ENCODE measurements at regions not wholly inside any gene's neighbourhood (a gene's known extent, or its start where the extent isn't known, plus 50 kb on each side); places are given as distances from the start of the nearest gene placed in this dataset.

DNA sequence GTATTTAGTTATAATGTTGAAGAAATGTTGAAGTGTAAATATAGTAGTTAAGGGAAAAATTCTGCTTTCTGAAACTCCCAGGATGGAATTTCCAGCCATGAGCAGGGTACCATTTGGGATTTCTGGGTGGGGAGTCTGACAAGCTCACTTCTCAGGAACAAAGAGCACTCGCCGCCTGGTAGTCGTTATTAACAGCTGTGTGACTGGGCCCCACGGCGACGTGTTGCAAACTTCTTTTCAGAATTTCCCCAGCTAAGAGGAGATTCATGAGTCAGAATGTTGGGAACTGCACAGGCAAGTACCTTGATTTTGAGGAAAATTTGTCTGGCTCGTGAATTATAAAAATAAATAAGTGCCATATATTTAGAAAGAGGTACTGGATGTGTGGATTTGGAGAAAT is 103.7 kb downstream of the LACC1 start:
- TF ChIP-seq, protein P1, sequence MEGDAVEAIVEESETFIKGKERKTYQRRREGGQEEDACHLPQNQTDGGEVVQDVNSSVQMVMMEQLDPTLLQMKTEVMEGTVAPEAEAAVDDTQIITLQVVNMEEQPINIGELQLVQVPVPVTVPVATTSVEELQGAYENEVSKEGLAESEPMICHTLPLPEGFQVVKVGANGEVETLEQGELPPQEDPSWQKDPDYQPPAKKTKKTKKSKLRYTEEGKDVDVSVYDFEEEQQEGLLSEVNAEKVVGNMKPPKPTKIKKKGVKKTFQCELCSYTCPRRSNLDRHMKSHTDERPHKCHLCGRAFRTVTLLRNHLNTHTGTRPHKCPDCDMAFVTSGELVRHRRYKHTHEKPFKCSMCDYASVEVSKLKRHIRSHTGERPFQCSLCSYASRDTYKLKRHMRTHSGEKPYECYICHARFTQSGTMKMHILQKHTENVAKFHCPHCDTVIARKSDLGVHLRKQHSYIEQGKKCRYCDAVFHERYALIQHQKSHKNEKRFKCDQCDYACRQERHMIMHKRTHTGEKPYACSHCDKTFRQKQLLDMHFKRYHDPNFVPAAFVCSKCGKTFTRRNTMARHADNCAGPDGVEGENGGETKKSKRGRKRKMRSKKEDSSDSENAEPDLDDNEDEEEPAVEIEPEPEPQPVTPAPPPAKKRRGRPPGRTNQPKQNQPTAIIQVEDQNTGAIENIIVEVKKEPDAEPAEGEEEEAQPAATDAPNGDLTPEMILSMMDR (IDR thresholded peaks at IDR 0.05), result no peak
- no peak for TF ChIP-seq EP300 (IDR thresholded peaks at IDR 0.05)

Measured in tibial nerve (tissue), 4 donors.